OCI-LY7 (cell line): ENCODE measurements at regions not wholly inside any gene's neighbourhood (a gene's known extent, or its start where the extent isn't known, plus 50 kb on each side); places are given as distances from the start of the nearest gene placed in this dataset.

ENCODE experiments used
- CTCF ChIP-seq: fragments of 200-600 bp; sonication (generic); conservative IDR thresholded peaks from 2 replicates; pipeline ENCODE4 v1.5.1; 2014; ENCODE audit warnings: mild to moderate bottlenecking, antibody characterized with exemption, low read length, moderate library complexity, mixed read lengths
- EZH2phosphoT487 ChIP-seq: fragments of 200-600 bp; sonication (generic); IDR thresholded peaks from 2 replicates; pipeline ENCODE4 v1.6.1; 2018; ENCODE audit warnings: low read depth, borderline replicate concordance, mild to moderate bottlenecking, mixed run types, antibody characterized with exemption, low read length, moderate library complexity, mixed read lengths

GRCh38 chr16:54582631-54583250 is 296.2 kb upstream of the IRX3 start:
- no peak for TF ChIP-seq CTCF
- TF ChIP-seq EZH2phosphoT487, result no peak
